Neural crest cell (in vitro differentiated cells): ENCODE measurements at regions not wholly inside any gene's neighbourhood (a gene's known extent, or its start where the extent isn't known, plus 50 kb on each side); places are given as distances from the start of the nearest gene placed in this dataset.
"Not testable (repeated sequence)": the region's sequence is repeated elsewhere in the genome, so short reads cannot be mapped to it uniquely, and the experiment has no call there.

ENCODE experiments used
- DNase-seq: peaks from one replicate; pipeline ENCODE4 v3.0.0; 2021; ENCODE audit warnings: low read depth, mixed read lengths, low spot score
- H3K27ac Mint-ChIP-seq: one replicate; pipeline ENCODE4 v1.8.0; 2021; ENCODE audit warnings: mild to moderate bottlenecking, mixed read lengths; ENCODE audit not compliant: unreplicated experiment
- H3K27me3 Mint-ChIP-seq: 2 replicates; pipeline ENCODE4 v1.8.0; 2021; ENCODE audit warnings: low read depth, mild to moderate bottlenecking, mixed read lengths
- H3K36me3 Mint-ChIP-seq: 2 replicates; pipeline ENCODE4 v1.8.0; 2021; ENCODE audit warnings: low read depth, mild to moderate bottlenecking, mixed read lengths
- H3K4me1 Mint-ChIP-seq: 2 replicates; pipeline ENCODE4 v1.8.0; 2021; ENCODE audit warnings: mixed read lengths
- H3K4me3 Mint-ChIP-seq: one replicate; pipeline ENCODE4 v1.8.0; 2021; ENCODE audit warnings: mild to moderate bottlenecking, mixed read lengths
- H3K9me3 Mint-ChIP-seq: 2 replicates; pipeline ENCODE4 v1.8.0; 2021; ENCODE audit warnings: mixed read lengths
- TF ChIP-seq, protein P1 (sequence below): fragments of 200-600 bp; sonication (generic); conservative IDR thresholded peaks from 2 replicates; pipeline ENCODE4 v1.5.0; 2021; ENCODE audit warnings: antibody characterized with exemption, mild to moderate bottlenecking

- Mint-ChIP-seq H3K36me3 (no peaks in the 10 kb centered on the region), H3K27ac (no peak overlapping the region), H3K4me3 (no peak overlapping the region), H3K4me1 (peaks cover 7% of the 10 kb centered on the region), H3K9me3 (no peaks in the 10 kb centered on the region), H3K27me3 (peaks cover 39% of the 10 kb centered on the region)
- TF ChIP-seq, protein P1, sequence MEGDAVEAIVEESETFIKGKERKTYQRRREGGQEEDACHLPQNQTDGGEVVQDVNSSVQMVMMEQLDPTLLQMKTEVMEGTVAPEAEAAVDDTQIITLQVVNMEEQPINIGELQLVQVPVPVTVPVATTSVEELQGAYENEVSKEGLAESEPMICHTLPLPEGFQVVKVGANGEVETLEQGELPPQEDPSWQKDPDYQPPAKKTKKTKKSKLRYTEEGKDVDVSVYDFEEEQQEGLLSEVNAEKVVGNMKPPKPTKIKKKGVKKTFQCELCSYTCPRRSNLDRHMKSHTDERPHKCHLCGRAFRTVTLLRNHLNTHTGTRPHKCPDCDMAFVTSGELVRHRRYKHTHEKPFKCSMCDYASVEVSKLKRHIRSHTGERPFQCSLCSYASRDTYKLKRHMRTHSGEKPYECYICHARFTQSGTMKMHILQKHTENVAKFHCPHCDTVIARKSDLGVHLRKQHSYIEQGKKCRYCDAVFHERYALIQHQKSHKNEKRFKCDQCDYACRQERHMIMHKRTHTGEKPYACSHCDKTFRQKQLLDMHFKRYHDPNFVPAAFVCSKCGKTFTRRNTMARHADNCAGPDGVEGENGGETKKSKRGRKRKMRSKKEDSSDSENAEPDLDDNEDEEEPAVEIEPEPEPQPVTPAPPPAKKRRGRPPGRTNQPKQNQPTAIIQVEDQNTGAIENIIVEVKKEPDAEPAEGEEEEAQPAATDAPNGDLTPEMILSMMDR, result no peak
- no peak for DNase-seq
These were observed 408.9 kb downstream of the MED13L start for GRCh38 chr12:115868624-115869023.

- H3K36me3 Mint-ChIP-seq, result no peaks in the 10 kb centered on the region
- no peak overlapping the region for H3K27ac Mint-ChIP-seq
- TF ChIP-seq, protein P1, result no peak
- H3K4me1 Mint-ChIP-seq, result peaks cover 7% of the 10 kb centered on the region
- DNase-seq, result no peak
- H3K27me3 Mint-ChIP-seq, result peaks cover 38% of the 10 kb centered on the region
- no peak overlapping the region for H3K4me3 Mint-ChIP-seq
- no peaks in the 10 kb centered on the region for H3K9me3 Mint-ChIP-seq
These were observed 409.6 kb downstream of the MED13L start for GRCh38 chr12:115867854-115868253.

- H3K36me3 Mint-ChIP-seq, result no peaks in the 10 kb centered on the region
These were observed 410.5 kb downstream of the MED13L start for GRCh38 chr12:115866909-115867525.

GRCh38 chr12:115866281-115866680 lies 411.2 kb downstream of the MED13L start:
- not testable (repeated sequence) for H3K4me3 Mint-ChIP-seq, H3K27ac Mint-ChIP-seq, H3K9me3 Mint-ChIP-seq, DNase-seq, H3K36me3 Mint-ChIP-seq, H3K4me1 Mint-ChIP-seq
- H3K27me3 Mint-ChIP-seq, result peaks cover 46% of the 10 kb centered on the region

More at GRCh38 chr12:115866909-115867525, 410.5 kb downstream of the MED13L start:
- no peak overlapping the region for H3K27ac Mint-ChIP-seq
- no peaks in the 10 kb centered on the region for H3K9me3 Mint-ChIP-seq
- H3K4me3 Mint-ChIP-seq, result no peak overlapping the region
- H3K27me3 Mint-ChIP-seq, result peaks cover 41% of the 10 kb centered on the region
- DNase-seq, result no peak
- H3K4me1 Mint-ChIP-seq, result peaks cover 7% of the 10 kb centered on the region
- TF ChIP-seq, protein P1, result no peak

DNA sequence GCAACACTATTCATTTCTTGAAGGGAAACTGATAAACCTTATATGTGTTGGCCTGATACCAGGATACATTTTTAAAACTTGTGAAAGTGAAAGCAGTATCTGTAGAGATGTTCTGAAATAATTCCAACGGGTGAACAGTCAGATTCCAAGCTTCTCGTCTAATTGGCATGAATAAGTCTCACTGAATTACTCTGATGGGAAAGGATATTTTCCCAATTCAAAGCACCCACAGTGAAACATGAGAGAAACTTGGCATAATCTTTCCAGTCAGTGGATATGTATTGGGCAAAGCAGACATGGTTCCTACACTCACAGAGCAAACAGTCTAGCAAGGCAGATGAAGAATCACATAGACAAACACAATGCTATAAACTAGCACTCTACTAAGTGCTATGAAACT lies 413.1 kb downstream of the MED13L start:
- H3K27me3 Mint-ChIP-seq, result peaks cover 52% of the 10 kb centered on the region
- TF ChIP-seq, protein P1, result no peak
- no peak for DNase-seq
- H3K36me3 Mint-ChIP-seq, result no peaks in the 10 kb centered on the region
- no peak overlapping the region for H3K27ac Mint-ChIP-seq
- no peaks in the 10 kb centered on the region for H3K9me3 Mint-ChIP-seq
- no peak overlapping the region for H3K4me3 Mint-ChIP-seq
- no peaks in the 10 kb centered on the region for H3K4me1 Mint-ChIP-seq

- no peaks in the 10 kb centered on the region for H3K4me1 Mint-ChIP-seq
- H3K36me3 Mint-ChIP-seq, result no peaks in the 10 kb centered on the region
- no peak overlapping the region for H3K4me3 Mint-ChIP-seq
- DNase-seq, result no peak
- no peak overlapping the region for H3K27ac Mint-ChIP-seq
- no peaks in the 10 kb centered on the region for H3K9me3 Mint-ChIP-seq
- TF ChIP-seq, protein P1, result no peak
- H3K27me3 Mint-ChIP-seq, result peaks cover 43% of the 10 kb centered on the region
These were observed 416.9 kb downstream of the MED13L start for GRCh38 chr12:115860619-115861018.
